Esophagus squamous epithelium (tissue), 4 donors: ENCODE measurements at regions not wholly inside any gene's neighbourhood (a gene's known extent, or its start where the extent isn't known, plus 50 kb on each side); places are given as distances from the start of the nearest gene placed in this dataset.

Experiments
- POLR2A ChIP-seq, 4 donors: fragments of 450-650 bp; IDR thresholded peaks; one replicate each; pipeline ENCODE4 v1.6.1; 2017; ENCODE audit warnings: antibody characterized with exemption in 4 of 4, mild to moderate bottlenecking in 4 of 4, moderate library complexity in 3 of 4
- TF ChIP-seq, protein P1 (sequence below), 6 experiments: fragments of 450-650 bp in 4 of 6; fragments of 200-600 bp in 2 of 6; sonication (generic) in 2 of 6; IDR thresholded peaks; one replicate each; pipeline ENCODE4 v1.5.1; 2016 to 2019; ENCODE audit warnings: antibody characterized with exemption in 6 of 6, mild to moderate bottlenecking in 4 of 6, moderate library complexity in 4 of 6

DNA sequence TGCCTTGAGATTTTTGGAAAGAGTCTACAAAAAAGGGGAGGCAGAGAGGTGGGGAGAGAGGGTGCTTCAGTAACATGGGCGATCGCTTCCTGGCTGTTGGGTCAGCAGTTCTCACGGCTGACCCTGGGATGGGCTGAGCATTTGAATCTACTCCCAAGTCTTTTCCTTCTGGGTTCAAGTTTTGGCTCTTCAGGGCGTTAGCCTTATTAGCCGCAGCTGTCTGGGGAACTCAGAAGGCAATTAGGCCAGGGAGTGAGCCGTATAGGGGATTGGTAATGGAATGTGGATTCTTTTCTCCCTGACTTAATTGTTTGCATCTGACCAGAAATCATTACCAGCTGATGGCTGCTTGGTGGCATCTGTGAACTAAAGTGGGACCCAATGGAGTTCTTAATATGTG, 250.5 kb upstream of the SKOR2 start:
- TF ChIP-seq, protein P1, sequence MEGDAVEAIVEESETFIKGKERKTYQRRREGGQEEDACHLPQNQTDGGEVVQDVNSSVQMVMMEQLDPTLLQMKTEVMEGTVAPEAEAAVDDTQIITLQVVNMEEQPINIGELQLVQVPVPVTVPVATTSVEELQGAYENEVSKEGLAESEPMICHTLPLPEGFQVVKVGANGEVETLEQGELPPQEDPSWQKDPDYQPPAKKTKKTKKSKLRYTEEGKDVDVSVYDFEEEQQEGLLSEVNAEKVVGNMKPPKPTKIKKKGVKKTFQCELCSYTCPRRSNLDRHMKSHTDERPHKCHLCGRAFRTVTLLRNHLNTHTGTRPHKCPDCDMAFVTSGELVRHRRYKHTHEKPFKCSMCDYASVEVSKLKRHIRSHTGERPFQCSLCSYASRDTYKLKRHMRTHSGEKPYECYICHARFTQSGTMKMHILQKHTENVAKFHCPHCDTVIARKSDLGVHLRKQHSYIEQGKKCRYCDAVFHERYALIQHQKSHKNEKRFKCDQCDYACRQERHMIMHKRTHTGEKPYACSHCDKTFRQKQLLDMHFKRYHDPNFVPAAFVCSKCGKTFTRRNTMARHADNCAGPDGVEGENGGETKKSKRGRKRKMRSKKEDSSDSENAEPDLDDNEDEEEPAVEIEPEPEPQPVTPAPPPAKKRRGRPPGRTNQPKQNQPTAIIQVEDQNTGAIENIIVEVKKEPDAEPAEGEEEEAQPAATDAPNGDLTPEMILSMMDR (IDR thresholded peaks at IDR 0.05): no peak
- no peak for TF ChIP-seq POLR2A (IDR thresholded peaks at IDR 0.05)
